ENCODE measurements at regions not wholly inside any gene's neighbourhood (a gene's known extent, or its start where the extent isn't known, plus 50 kb on each side); places are given as distances from the start of the nearest gene placed in this dataset.

DNA sequence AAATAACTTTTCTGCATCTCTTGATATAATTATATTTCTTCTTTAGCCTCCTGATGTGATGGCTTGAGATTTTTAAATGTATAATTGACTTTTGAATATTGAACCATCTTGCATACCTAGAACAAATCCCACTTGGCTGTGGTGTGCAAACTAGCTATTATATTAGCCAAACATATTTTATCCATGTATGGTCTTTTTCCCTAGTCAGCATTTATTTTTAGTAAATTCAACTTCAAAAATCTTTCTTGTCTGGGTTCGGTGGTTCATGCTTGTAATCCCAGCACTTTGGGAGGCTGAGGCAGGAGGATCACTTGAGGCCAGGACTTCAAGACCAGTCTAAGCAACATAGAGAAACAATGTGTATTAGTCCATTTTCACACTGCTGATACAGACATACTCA, 386.6 kb upstream of the VWC2 start:
- no peak for TF ChIP-seq CTCF (conservative IDR thresholded peaks at IDR 0.05; ENCODE audit: low read length)
- no peak overlapping the region for H3K4me3 ChIP-seq (ENCODE audit: low read length)
- no peak for DNase-seq (ENCODE audit: low read depth)

DNA sequence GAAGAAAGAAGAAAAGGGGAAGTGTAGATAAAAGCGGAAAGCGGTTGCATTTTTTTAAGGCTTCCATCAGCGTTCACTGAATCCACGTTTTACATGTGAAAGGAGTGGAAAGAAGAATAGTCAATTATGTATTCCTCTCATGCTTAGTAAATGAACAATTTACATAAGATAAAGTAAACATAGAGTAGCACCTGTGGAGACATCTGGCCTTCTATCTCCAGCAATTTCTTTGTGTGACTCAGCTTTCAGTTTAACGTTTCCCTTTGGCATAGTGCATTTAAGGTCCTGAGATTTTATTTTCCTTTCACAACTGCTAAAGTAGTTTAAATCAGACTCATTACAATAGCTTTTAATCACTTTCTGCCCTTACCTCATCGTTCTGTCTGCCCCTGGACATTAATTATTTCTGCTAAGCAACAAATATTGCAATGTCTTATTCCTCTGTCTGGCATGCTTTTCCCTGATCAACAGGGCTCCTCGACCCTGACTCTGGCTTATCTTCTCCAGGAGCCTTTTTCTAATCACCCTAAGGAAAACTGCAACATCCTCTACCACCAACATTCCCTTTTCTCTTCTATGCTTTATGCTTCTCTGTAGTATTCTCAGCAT, 383.5 kb upstream of the VWC2 start:
- H3K4me3 ChIP-seq (ENCODE audit: low read length), result no peak overlapping the region
- TF ChIP-seq CTCF (conservative IDR thresholded peaks at IDR 0.05; ENCODE audit: low read length), result no peak
- DNase-seq (ENCODE audit: low read depth), result no peak

GRCh38 chr7:49396229-49396628, 377.2 kb upstream of the VWC2 start:
- no peak for TF ChIP-seq CTCF (conservative IDR thresholded peaks at IDR 0.05; ENCODE audit: low read length)

GRCh38 chr7:49397750-49398149, 375.7 kb upstream of the VWC2 start:
- DNase-seq (ENCODE audit: low read depth), result no peak
- no peak overlapping the region for H3K4me3 ChIP-seq (ENCODE audit: low read length)
- TF ChIP-seq CTCF (conservative IDR thresholded peaks at IDR 0.05; ENCODE audit: low read length), result no peak

More at GRCh38 chr7:49396229-49396628, 377.2 kb upstream of the VWC2 start:
- no peak for DNase-seq (ENCODE audit: low read depth)
- H3K4me3 ChIP-seq (ENCODE audit: low read length), result no peak overlapping the region

DNA sequence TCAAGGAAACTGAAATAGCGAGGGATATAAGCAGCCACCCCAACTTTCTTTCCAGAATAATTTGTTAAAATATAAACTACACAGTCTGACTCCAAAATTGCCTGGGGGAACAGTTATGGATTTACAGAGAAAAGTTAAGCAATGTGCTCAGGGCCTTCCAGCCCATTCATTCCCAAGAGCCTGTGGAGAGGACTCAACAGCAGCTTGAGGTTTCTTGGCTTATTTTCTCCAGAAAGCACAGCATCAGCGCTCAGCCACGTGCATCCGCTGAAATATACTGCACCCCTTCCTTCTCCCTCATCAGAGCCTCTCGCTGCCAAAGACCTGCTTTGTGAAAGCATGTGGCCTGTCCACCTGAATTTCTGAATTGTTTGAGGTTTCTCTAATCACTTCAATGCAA, 375.2 kb upstream of the VWC2 start:
- DNase-seq (ENCODE audit: low read depth), result peak; percentile 1
- no peak overlapping the region for H3K4me3 ChIP-seq (ENCODE audit: low read length)
- TF ChIP-seq CTCF (conservative IDR thresholded peaks at IDR 0.05; ENCODE audit: low read length), result no peak

DNA sequence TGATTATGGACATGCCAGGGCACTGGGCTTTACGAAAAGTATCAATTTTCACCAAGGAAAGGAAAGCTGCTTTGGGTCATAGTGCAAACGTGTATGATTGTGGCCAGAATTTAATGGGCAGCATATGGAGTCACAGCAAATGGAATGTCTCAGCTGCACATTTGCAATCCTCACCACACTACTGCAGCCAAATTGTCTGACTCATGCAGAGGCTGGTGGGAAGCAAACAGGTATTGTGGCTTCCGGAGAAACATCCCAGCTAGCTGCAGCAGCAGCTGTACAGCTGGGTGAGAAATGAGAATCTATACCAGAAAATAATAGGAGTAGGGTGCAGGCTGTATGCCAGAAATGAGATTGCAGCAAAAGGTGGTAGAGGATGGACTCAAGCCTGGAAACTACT, 374.7 kb upstream of the VWC2 start:
- no peak for TF ChIP-seq CTCF (conservative IDR thresholded peaks at IDR 0.05; ENCODE audit: low read length)

DNA sequence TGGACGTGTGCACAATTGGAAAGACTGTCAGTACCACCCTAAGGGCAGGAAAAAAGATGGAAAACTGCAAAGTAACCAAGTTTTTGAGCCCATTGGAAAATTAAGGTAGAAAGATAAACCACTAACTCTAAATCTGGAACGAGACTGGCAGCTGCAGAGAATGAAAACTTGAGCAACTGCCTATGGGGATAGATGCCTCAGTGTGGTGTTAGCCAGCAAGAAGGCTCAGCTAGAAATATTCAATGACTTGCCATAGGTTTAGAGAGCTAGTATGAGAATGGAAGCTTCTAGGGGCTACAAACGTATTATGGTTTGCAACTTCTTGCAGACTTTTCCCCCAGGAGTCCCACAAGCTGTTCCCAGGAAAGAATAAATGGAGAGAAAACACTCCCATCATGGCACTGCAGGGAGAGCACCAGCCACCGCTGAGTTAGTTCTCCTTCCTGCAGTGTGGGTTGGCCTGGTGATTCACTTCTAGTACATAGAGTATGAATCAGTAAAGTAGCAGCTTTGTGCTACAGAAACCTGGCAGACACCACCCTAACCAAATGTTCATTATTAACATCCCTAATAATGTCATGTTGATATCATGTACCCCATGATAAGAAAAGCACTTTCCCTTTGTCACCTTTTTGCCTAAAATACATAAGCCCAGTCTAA, 372.4 kb upstream of the VWC2 start:
- no peak for DNase-seq (ENCODE audit: low read depth)
- H3K4me3 ChIP-seq (ENCODE audit: low read length), result no peak overlapping the region
- no peak for TF ChIP-seq CTCF (conservative IDR thresholded peaks at IDR 0.05; ENCODE audit: low read length)

More for the DNA sequence above, 374.7 kb upstream of the VWC2 start:
- peak; percentile 70 for DNase-seq (ENCODE audit: low read depth)
- H3K4me3 ChIP-seq (ENCODE audit: low read length), result no peak overlapping the region

Data from AG10803 (cell line).